ENCODE measurements at regions not wholly inside any gene's neighbourhood (a gene's known extent, or its start where the extent isn't known, plus 50 kb on each side); places are given as distances from the start of the nearest gene placed in this dataset.

DNA sequence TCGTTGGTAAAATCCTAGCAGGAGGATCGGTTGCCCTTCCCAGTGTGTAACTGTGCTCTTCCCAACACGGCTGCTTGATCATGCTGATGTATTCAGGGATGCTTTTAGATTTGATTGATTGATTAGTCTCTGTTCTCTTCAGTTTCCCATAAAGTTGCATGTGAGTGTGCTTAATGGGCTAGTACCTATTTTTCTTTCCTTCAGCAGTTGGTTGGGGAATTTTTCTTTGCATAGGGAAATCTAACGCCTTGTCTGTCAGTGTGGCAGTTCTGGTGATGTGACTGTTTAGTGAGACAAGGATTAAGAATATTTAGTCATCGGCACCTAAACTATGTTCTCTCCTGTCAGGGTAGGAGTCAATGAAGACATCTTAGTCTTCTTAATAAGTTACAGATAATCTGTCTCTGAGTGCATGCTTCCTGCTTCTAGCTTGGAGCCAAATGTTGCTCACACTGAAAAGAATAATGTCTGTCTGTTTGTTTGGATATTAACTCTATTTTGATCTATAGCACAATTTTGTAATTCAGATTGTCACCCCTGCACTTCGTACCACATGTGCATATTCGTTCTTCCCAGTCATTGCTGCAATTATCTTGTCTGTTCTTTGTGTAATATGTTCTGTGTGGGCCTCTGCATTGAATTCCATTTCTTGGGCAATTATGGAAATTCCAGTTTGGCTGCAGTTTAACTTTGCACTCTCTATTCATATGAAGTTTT, 169.9 kb downstream of the EDN1 start:
- Mint-ChIP-seq H3K4me1 (ENCODE audit: low read depth) (no peaks in the 10 kb centered on the region), H3K27ac (no peak overlapping the region), H3K9me3 (no peaks in the 10 kb centered on the region), H3K4me3 (no peak overlapping the region), H3K36me3 (ENCODE audit: low read depth) (no peaks in the 10 kb centered on the region), H3K27me3 (ENCODE audit: insufficient read depth) (peaks cover 2% of the 10 kb centered on the region; the same call in 1 of the 2 replicates)
- DNase-seq = no peak
- TF ChIP-seq, protein P1, sequence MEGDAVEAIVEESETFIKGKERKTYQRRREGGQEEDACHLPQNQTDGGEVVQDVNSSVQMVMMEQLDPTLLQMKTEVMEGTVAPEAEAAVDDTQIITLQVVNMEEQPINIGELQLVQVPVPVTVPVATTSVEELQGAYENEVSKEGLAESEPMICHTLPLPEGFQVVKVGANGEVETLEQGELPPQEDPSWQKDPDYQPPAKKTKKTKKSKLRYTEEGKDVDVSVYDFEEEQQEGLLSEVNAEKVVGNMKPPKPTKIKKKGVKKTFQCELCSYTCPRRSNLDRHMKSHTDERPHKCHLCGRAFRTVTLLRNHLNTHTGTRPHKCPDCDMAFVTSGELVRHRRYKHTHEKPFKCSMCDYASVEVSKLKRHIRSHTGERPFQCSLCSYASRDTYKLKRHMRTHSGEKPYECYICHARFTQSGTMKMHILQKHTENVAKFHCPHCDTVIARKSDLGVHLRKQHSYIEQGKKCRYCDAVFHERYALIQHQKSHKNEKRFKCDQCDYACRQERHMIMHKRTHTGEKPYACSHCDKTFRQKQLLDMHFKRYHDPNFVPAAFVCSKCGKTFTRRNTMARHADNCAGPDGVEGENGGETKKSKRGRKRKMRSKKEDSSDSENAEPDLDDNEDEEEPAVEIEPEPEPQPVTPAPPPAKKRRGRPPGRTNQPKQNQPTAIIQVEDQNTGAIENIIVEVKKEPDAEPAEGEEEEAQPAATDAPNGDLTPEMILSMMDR (IDR thresholded peaks at IDR 0.05) = no peak

DNA sequence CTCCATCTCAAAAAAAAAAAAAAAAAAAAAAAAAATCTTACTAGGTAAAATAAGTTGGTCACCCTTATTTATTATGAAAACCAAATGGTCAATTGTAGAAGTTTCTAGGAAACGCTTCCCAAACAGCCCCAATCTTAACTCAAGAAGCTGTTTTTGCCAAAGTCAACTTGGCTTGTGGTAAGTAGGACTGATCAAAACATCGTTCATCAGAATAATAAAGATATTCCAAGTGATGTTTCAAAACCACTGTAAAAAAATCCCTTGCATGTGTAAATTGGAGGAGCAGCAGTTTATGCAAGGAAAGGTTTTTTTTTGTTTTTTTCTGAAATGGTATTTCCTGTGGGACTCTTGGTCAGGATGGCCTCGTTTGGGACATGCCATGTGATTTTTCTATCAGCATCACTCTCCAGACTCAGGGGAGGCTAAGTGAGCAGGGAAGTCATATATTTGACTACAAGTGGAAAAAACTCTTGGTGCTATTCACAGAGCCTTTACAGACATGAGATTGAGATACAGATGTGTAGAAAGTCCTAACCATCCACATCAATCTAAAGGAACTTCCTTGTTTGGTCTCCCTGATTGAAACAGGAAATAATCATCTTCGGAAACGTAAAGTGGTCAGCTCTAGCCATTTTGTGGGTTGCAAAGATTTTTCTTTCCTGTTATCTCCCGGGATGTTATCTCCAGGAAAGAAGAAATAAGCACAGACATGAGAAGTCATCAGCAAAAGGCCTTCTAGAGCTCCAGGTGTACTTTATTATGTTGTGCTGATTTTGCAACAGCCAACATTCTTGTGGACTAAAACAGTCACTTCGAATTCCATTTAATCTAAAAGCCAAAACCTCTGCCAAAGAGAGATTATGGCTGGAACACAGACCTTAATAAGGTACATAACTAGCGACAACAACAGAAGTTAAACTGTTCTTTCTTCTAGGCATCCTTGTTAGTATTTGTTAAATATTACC, 177.8 kb downstream of the EDN1 start:
- H3K4me1 Mint-ChIP-seq (ENCODE audit: low read depth) = peaks cover 16% of the 10 kb centered on the region
- H3K9me3 Mint-ChIP-seq = no peaks in the 10 kb centered on the region
- H3K27ac Mint-ChIP-seq = no peak overlapping the region
- H3K27me3 Mint-ChIP-seq (ENCODE audit: insufficient read depth) = no peaks in the 10 kb centered on the region; the same call in 1 of the 2 replicates
- TF ChIP-seq, protein P1 (IDR thresholded peaks at IDR 0.05) = no peak
- DNase-seq = no peak
- no peaks in the 10 kb centered on the region for H3K36me3 Mint-ChIP-seq (ENCODE audit: low read depth)
- no peak overlapping the region for H3K4me3 Mint-ChIP-seq

DNA sequence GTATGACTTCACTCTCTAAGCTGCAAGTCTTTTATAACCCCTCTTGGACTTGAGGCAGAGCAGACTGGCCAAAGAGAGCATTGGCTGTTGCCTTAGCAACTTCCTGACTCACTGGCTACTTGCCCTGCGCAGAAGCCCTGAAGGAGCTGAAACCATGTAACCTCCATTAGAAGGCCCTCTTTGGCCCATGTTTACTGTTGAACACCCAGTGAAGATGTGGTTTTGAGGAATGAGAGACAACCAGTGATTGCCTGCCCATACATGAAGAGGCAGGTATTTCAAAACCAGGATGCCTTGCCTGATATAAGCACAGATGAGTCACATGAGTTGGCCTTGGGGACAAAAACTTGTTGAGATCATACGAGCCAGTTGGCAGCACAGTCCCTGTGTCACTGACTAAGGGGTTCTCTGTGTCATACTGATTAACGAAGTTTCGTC, 182.5 kb downstream of the EDN1 start:
- TF ChIP-seq, protein P1 (IDR thresholded peaks at IDR 0.05) = no peak
- Mint-ChIP-seq H3K9me3 (no peaks in the 10 kb centered on the region), H3K36me3 (ENCODE audit: low read depth) (no peaks in the 10 kb centered on the region), H3K27me3 (ENCODE audit: insufficient read depth) (no peaks in the 10 kb centered on the region; the same call in none of the 2 replicates), H3K4me1 (ENCODE audit: low read depth) (peaks cover 33% of the 10 kb centered on the region), H3K4me3 (no peak overlapping the region), H3K27ac (peak overlapping the region; percentile 6; the same call in 1 of the 2 replicates)
- DNase-seq = peak; percentile 61

DNA sequence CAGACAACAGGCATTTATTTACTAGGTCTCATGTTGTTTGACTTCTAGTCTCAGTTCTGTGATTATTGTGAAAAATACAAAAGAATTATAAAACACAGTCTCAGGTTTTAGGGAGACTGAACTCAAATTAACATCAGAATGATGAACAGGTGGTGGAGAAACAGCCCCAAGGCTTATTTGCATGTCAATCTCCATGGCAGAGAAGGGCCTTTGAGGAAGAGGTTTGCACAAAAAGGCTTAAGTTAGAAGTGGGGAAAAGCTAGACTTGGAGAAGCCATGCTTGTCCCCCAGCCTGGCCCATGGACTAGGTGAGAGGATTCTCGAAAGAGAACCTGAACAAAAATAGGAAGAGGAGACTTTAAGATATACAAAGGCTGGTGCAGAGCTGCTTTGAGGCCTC, 183.3 kb downstream of the EDN1 start:
- H3K4me1 Mint-ChIP-seq (ENCODE audit: low read depth) = peaks cover 32% of the 10 kb centered on the region
- no peaks in the 10 kb centered on the region; the same call in none of the 2 replicates for H3K27me3 Mint-ChIP-seq (ENCODE audit: insufficient read depth)
- H3K27ac Mint-ChIP-seq = no peak overlapping the region
- TF ChIP-seq, protein P1 (IDR thresholded peaks at IDR 0.05) = no peak
- no peak overlapping the region for H3K4me3 Mint-ChIP-seq
- no peaks in the 10 kb centered on the region for H3K36me3 Mint-ChIP-seq (ENCODE audit: low read depth)
- DNase-seq = no peak
- no peaks in the 10 kb centered on the region for H3K9me3 Mint-ChIP-seq

DNA sequence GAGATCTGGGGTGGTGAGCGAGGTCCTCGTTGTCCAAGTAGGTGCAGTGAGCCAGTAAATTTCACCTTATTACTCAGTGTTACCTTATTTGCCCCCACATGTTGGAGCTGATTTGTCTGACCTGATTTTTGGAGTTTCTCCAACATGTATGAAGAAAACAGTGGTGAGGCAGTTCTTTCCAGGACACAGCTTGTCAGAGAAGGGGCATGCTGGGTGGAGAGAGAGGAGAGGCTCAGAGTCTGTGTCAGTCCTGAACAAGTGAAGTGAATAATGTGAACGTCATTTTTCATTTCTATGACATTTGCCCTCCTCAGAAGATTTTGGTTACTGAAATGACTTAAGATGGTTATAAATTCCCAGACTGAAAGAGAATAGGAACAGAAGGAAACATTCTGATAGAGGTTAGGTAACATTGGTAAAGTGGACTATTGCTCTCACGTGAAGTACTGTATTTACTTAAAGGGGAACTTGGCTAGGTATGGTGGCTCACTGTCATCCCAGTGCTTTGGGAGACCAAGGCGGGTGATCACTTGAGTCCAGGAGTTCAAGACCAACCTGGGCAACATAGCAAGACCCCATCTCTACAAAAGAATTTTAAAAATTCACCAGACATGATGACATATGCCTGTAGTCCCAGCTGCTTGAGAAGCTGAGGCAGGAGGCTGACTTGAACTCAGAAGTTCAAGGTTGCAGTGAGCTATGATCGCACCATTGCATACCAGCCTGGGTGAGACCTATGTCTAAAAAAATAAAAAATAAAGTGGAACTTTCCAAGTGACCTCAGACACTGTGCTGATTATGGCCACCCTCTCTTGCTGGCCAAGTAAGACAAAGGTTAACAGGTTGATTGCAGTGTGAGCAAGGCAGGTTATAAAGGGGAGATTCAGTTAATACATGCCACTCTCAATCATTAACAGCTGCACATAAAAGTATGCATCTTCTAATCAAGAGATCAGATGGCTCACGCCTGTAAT, 184.3 kb downstream of the EDN1 start:
- no peaks in the 10 kb centered on the region for H3K9me3 Mint-ChIP-seq
- no peak overlapping the region for H3K4me3 Mint-ChIP-seq
- peaks cover 37% of the 10 kb centered on the region for H3K4me1 Mint-ChIP-seq (ENCODE audit: low read depth)
- TF ChIP-seq, protein P1 (IDR thresholded peaks at IDR 0.05) = no peak
- DNase-seq = no peak
- H3K27ac Mint-ChIP-seq = no peak overlapping the region
- H3K36me3 Mint-ChIP-seq (ENCODE audit: low read depth) = no peaks in the 10 kb centered on the region
- H3K27me3 Mint-ChIP-seq (ENCODE audit: insufficient read depth) = no peaks in the 10 kb centered on the region; the same call in none of the 2 replicates

Measured in HFFc6 (cell line).